C4-2B (cell line): ENCODE measurements at regions not wholly inside any gene's neighbourhood (a gene's known extent, or its start where the extent isn't known, plus 50 kb on each side); places are given as distances from the start of the nearest gene placed in this dataset.

ENCODE experiments used
- H3K27ac ChIP-seq: fragments of 450-650 bp; 2 replicates; pipeline ENCODE4 v1.5.1; 2017
- ZFX ChIP-seq: fragments of 450-650 bp; IDR thresholded peaks from 2 replicates; pipeline ENCODE4 v1.6.1; 2017
- TF ChIP-seq, protein P1 (sequence below): fragments of 450-650 bp; conservative IDR thresholded peaks from 2 replicates; pipeline ENCODE4 v1.5.1; 2017; ENCODE audit warnings: mild to moderate bottlenecking

DNA sequence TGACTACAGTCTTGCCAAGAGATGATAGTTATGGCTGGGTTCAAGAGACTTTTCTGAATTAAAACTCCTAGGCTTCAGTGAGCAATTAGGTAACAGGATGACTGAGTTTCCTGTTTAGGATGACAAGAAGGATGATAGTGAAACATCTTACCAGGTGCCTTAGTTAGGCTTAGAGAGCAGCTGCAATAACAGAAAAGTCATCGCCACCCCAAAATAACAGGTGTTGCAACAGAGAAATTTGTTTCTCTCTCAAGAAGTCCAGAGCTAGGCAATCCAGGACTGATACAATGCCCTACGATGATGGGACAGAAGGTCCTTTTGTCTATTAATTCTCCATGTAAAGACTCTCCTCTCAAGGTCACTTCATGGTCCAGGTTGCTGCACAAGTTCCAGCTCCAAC is 361.8 kb downstream of the CAAP1 start:
- no peak overlapping the region for H3K27ac ChIP-seq
- no peak for TF ChIP-seq ZFX
- TF ChIP-seq, protein P1, sequence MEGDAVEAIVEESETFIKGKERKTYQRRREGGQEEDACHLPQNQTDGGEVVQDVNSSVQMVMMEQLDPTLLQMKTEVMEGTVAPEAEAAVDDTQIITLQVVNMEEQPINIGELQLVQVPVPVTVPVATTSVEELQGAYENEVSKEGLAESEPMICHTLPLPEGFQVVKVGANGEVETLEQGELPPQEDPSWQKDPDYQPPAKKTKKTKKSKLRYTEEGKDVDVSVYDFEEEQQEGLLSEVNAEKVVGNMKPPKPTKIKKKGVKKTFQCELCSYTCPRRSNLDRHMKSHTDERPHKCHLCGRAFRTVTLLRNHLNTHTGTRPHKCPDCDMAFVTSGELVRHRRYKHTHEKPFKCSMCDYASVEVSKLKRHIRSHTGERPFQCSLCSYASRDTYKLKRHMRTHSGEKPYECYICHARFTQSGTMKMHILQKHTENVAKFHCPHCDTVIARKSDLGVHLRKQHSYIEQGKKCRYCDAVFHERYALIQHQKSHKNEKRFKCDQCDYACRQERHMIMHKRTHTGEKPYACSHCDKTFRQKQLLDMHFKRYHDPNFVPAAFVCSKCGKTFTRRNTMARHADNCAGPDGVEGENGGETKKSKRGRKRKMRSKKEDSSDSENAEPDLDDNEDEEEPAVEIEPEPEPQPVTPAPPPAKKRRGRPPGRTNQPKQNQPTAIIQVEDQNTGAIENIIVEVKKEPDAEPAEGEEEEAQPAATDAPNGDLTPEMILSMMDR, result no peak

DNA sequence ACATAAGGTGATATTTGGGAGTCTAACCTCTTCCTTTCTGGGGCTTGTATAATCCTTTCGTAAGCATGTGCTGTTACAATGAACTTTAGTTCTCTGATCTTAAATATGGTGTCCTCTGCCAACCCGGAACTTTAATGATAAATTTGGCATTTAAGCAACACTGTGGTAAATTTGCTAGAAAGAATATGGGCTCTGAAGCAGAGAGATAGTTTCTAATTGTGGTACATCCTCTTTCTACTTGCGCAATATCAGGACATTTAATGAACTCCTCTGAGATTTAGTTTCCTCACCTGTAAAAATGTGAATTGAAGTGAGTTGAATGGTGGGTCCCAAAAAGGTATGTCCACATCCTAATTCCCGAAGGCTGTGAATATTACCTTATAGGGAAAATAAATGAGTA is 364.7 kb downstream of the CAAP1 start:
- TF ChIP-seq, protein P1, result no peak
- no peak for TF ChIP-seq ZFX
- no peak overlapping the region for H3K27ac ChIP-seq

DNA sequence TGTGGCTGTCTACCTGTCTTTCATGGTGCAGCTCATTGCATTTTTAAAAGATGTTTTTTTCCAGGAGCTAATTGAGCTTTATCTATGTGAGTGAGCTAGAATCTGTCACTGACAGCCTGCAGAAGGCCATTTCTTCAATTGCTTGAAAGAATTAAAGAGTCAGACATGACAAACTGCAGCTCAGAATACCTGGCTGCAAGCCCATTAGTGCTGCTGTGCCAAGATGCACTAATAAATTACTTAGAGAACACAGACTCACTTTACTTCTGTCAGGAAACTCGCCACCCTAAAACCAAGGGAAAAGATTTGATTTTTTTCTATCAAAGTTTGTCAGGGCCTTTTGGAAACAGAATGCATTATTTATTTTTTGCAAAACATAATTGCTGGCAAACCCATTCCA is 368.3 kb downstream of the CAAP1 start:
- H3K27ac ChIP-seq, result no peak overlapping the region
- TF ChIP-seq ZFX, result no peak
- TF ChIP-seq, protein P1, result no peak

DNA sequence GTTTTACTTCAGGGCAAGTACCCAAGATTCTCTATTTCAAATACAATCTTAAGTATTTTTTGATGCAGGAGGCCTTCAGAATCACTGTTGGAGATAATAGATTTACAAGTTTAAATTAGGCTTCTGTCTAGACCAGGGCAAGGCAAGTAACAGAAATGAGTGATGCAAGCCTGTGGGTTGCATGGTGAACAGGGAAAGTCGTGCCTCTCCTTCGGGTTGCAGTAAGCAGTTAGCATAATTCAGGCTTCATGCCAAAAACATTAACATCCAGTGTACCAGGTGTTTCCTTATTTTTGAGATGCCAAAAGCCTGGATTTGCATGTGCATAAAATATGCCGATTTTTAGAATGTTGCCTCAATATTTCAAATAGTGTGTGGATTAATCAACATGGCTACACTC is 369.0 kb downstream of the CAAP1 start:
- TF ChIP-seq ZFX, result no peak
- TF ChIP-seq, protein P1, result no peak
- no peak overlapping the region for H3K27ac ChIP-seq

DNA sequence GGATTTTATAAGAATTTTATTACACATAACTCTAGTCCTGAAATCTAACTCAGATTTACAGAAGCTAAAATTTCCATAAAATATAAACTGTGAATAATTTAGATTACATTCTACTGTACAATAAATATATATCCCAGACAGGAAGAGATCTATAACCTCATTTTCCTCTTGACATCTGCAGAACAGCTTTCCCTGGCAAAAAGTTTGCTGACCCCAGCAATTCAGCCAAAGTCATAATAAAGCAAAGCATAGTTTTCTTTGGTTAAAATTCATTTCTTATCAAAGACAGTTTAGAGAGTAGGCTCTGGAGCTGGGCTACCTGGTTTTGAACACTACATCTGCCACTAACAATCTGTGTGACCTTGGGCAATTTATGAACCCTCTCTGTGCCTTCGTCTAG is 372.5 kb downstream of the CAAP1 start:
- no peak for TF ChIP-seq ZFX
- TF ChIP-seq, protein P1, result no peak

DNA sequence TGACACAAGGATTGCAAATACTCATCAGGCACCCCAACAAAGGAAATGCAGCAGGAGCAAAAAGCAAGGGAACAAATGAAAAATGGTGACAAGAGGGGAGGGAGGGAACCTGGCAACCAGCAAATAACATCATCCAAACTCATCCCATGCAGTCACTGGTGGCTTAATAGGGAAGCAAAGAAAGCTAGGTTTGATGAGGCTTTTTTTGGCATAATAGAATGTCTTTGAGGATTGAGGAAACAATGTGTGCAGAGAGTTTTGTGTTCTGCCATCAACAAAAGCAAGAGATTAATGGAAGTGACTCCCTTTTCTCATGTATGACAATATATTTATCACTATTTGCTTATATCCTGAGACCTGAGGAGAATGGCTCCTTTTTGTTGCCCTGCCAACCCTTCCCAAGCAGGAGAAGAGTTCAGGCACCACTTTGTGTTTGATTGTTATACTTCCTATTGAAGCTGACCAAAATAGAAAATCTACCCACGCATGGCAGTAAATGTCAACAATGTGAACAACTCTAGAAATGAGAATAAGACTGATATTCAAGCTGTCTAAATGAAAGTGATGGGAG is 375.7 kb downstream of the CAAP1 start:
- H3K27ac ChIP-seq, result no peak overlapping the region
- no peak for TF ChIP-seq ZFX
- TF ChIP-seq, protein P1, result no peak

More for the DNA sequence above, 372.5 kb downstream of the CAAP1 start:
- no peak overlapping the region for H3K27ac ChIP-seq

DNA sequence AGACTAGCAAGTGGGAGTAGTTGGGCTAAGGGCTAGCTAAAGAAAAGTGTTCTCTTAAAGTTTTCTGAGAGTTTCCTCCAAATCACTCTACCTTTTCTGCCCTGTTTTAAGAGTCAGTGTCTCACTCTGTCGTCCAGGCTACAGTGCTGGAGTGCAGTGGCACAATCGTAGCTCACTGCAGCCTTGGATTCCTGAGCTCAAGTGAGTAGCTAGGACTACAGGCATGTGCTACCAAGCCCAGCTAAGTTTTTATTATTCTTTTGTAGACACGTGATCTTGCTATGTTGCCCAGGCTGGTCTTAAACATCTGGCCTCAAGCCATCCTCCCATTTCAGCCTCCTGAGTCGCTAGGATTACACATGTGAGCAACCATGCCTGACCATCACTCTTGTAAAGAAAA is 378.9 kb downstream of the CAAP1 start:
- no peak overlapping the region for H3K27ac ChIP-seq
- no peak for TF ChIP-seq ZFX
- TF ChIP-seq, protein P1, result no peak
